ENCODE measurements at regions not wholly inside any gene's neighbourhood (a gene's known extent, or its start where the extent isn't known, plus 50 kb on each side); places are given as distances from the start of the nearest gene placed in this dataset.
"Not testable (repeated sequence)": the region's sequence is repeated elsewhere in the genome, so short reads cannot be mapped to it uniquely, and the experiment has no call there.

DNA sequence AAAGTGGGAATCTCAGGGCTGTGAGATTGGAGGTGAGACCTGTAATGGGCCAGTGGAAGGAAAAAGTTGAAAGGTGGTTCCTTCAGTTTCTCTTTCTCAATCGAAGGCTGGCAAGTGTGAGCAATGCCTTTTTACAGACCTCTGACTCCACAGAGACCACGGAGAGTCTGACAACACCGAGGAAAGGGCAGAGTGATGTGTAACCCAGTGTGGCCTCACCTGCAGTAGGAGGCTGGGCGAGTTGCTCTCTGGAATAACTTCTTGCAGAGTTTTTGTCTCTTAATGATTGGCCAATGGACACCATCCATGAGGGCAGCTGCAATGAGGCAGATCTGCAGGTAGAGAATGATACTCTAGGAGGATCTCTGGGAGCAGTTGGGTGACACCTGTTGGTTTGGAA, 115.8 kb downstream of the CRYBB2 start:
- not testable (repeated sequence) for TF ChIP-seq CTCF, POLR2A, EP300, POLR2AphosphoS5 (IDR thresholded peaks at IDR 0.05)

Measured in gastroesophageal sphincter (tissue), 3 donors.